Endometrium (tissue), 2 donors: ENCODE measurements at regions not wholly inside any gene's neighbourhood (a gene's known extent, or its start where the extent isn't known, plus 50 kb on each side); places are given as distances from the start of the nearest gene placed in this dataset.
A peak's percentile ranks its signal among the peaks of the same experiment; 100 is the strongest.
"Not testable (repeated sequence)": the region's sequence is repeated elsewhere in the genome, so short reads cannot be mapped to it uniquely, and the experiment has no call there.

Experiments used
- FAIRE-seq: peaks from 2 replicates; lab custom pipeline; 2012; peaks lifted over from hg19 to GRCh38; lab: Jason Lieb, UNC
- donor health status: control.
- donor health status: control.

DNA sequence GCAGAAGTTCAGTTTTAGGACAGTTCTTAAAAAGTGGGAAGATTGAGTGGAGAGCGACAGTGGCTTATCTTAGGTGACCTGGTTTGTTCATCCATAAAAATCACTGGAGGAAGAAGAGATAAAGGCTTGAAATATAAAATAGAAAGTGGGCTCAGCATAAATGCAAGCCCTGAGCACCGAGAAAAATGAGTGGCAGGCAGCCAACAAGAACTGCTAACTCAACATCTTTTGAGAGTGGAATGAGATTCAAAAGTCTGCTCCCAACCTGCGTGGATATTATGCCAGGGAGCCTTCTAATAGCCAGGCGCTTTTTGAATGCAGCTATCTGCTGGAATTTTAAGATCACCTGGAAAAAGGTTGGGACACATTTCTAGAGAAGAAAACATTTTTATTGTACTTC, 666.5 kb downstream of the FLRT2 start:
- FAIRE-seq = no peak

DNA sequence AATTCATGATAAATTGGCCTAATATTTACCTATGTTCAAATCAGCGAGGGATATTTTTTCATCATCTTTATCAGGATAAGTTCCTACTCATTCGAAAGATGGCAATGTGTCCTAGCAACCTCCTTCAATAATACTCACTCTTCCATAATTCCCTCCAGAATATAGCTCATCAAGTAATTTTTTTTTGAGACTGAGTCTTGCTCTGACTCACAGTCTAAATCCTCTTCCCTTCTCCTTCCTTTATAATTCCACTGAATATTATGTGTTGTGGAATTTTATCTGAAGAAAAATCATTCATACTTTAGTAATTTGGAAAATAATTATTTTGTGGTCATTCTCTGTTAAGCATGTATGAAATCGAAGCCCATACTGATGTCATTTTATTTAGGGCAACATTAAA, 663.8 kb downstream of the FLRT2 start:
- no peak for FAIRE-seq

DNA sequence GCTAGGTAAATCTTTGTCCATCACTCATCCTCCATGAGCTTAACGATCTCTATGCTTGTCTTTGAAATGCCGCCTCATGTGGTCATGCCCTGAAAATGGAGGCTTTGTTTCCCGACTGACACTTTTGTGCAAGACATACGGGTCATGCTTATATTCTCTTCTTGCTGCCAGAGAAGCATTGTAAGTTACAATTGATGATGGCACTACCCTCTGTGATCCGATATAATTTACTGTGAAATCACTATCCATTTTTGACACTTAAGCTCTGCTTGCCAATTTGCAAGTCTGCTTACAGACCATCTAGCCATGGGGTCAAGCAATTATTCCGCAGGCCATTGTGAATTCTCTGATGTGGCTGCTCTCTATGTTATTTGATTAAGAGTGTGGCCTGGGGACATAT, 650.0 kb downstream of the FLRT2 start:
- no peak for FAIRE-seq

DNA sequence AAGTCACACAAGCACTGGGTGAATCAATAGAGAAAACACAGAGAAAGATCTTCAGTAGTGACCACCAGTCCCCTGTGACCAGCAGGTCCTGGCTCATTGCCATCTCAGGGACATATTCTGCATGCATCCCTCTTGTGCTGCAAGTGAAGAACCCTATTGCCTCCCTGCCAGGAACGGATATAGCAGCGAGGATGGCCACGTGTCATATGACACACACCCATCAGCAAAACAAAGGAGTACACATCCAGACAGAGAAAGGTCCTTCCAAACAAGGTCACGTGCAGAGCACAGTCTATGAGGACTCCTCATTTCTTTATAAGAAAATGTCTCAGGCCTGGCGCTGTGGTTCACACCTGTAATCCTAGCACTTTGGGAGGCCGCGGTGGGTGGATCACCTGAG, 638.4 kb downstream of the FLRT2 start:
- no peak for FAIRE-seq

DNA sequence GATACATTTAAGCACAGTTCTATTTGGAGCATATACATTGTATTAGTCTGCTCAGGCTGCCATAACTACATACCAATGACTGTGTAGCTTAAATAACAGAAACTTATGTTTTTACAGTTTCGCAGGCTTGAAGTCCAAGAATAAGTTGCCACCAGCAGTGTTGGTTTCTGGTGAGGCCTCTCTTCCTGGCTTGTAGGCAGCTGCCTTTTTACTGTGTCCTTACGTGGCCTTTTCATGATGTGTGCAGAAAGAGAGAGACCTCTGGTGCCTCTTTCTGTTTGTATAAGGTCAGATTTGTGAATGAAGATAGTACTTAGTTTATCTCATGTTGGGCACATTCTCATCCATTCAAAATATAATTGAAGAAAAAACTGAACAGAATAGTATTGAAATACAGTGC, 636.6 kb downstream of the FLRT2 start:
- FAIRE-seq = no peak

DNA sequence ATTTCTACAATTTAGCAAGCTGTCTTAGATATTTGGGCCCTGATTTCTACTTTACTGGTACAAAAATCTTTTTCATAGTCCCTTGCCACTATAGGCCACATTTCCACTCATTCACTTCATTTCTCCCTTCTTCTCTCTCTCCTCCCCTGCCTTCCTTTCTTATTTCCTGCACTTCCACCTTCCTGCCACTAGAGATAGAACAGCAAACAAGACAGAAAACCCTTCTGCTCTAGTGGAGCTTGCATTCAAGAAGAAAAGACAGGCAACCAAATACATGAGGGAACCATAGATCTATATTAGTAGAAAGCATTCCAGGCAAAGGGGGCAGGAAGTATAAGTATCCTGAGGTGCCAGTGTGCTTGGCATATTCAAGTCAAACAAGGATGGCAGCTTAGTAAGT, 623.5 kb downstream of the FLRT2 start:
- no peak for FAIRE-seq

DNA sequence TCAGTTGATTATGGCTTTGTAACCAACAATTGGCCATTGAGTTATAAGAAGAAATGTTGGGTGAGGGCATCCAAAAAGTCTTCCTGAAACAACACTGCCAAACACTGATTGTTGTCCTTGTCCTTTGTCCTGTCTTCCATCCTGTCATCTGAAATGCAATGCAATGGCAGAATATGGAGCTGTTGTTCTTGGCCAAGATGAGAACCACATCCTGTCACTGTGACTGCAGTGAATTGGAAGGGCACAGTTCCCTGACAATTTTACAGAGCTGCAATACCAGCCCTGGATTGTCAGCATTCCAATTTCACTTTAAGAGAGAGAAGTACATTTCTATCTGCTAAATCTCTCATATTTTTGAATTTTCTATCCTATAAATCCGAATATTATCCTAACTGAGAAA, 613.3 kb downstream of the FLRT2 start:
- FAIRE-seq = no peak

DNA sequence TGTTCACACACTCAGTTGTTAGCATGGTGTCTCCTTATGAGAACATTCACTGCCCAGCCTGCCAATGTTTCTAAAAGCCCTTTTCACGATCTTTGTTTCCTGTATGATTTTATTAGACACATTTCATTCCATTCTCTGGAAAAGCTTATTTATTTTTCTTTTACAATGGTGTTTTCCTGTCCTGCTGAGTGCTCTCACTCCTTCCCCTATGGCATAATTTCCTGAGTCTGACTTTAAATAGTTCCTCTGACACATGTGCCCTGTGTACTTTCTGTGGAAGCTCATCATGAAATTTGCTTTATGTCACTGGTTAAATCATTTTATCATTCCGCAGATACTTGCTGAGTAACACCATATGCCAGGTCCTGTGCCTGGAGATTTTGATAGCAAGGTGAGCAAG, 612.0 kb downstream of the FLRT2 start:
- no peak for FAIRE-seq

DNA sequence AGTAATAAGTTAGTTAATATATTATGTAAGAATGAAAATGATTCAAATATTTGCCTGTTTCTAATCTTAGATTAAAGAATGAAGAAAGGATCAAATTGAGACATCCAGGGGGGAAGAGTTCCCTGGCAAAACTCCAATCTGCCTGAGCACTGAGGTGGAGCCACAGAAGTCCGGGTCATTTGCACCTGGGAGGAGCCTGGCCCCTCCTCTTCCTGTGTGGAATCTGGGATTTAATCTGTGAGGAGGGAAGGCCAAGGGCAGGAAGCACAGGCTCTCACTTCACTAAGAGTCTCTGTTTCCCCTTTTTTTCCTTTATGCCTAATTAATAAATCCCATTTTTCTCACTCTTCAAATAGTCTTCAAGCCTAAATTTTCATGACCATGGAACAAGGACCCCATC, 599.5 kb downstream of the FLRT2 start:
- FAIRE-seq = no peak

DNA sequence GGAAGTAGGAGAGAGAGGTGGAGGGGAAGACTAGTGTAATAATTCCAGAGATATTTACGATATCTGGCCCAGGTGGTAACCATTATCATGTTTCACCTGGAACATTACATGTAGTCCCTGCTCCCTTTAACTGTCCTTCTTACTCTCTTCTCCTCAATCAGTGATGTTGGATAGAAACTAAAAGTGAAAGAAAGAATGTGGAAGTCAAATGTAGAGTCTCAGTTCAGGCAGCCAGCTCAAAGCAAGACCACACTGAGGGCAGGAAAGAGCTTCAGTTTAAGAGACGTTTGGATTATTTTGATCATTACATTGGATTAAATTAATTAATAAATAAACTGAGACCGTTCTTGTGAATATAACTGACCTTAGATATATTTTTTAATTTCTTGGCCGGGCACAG, 594.4 kb downstream of the FLRT2 start:
- FAIRE-seq = no peak

DNA sequence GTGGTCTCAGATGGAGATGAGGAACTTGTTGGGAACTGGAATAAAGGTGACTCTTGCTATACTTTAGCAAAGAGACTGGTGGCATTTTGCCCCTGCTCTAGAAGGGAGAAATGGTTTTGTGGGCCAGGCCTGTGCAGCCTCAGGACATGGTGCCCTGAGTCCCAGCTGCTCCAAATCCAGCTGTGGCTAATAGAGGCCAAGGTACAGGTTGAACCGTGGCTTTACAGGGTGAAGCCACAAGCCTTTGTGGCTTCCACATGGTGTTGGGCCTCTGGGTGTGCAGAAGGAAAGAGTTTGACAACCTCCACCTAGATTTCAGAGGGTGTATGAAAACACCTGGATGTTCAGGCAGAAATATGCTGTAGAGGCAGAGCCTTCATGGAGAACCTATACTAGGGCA, 586.0 kb downstream of the FLRT2 start:
- FAIRE-seq = no peak

DNA sequence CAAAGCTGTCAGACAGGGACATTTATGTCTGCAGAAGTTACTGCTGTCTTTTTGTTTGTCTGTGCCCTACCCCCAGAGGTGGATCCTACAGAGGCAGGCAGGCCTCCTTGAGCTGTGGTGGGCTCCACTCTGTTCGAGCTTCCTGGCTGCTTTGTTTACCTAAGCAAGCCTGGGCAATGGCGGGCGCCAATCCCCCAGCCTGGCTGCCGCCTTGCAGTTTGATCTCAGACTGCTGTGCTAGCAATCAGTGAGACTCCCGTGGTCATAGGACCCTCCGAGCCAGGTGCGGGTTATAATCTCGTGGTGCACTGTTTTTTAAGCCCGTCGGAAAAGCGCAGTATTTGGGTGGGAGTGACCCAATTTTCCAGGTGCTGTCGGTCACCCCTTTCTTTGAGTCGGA, 580.9 kb downstream of the FLRT2 start:
- FAIRE-seq = not testable (repeated sequence)

DNA sequence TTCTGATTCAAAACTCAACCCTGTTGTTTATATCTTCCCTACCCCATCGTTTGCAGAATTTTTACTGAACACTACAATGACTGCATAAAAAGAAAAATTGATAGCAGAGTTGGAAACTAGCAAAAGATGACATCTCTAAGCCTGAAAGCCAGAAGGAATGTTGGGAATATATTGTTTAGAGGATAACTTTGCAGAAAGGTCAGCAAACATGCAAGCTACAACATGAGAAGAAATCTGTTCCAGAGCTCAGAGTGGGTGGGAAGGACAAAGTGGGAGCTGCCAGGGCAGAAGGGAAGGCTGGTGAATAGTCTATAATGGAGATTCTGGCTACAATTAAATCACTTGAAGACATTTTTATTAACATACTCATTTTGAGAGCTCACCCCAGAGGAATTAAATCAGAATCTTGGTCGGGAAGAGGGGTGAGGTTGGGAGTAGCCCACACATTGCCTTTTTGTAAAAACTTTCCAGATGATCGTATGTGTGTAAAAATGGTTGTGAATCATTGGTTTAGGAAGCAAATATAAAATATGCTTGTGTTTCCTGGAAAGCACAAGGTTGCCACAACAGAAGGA, 574.8 kb downstream of the FLRT2 start:
- FAIRE-seq = peak; percentile 99

DNA sequence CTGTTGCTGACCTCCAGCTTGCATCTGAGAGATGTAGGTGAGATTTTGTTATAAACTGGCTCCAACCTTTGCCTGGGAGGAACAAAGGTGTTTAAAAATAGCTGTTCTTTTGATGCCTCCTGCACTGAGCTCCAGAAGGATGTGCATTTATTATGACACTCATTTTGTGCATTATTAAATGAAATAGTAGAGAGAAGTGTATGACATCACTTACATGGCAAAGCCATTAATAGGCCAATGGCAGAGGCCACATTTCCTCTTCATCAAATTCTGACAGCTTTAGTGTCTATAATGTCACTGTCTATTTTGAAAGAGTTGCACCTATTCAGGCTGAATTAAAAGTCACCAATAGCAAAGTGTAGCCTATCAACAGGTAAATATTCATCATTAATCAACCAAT, 564.6 kb downstream of the FLRT2 start:
- FAIRE-seq = no peak

DNA sequence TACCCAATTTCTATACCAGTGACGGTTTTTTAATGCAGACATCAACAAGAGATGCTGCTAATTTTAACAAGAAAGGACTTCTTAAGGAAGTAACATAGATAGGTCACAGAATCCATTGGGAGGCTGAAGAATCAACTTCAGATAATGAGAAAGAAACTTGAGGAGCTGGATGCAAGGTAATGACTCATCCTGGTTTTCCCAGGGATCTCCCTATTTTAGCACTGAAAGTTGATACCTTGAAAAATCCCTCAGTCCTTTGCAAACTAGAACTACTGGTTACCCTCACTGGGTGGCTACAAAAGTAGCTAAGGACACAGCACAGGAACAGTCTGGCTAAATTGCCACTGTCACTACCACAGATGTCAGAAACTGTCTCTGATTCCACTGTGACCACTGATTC, 561.9 kb downstream of the FLRT2 start:
- no peak for FAIRE-seq

DNA sequence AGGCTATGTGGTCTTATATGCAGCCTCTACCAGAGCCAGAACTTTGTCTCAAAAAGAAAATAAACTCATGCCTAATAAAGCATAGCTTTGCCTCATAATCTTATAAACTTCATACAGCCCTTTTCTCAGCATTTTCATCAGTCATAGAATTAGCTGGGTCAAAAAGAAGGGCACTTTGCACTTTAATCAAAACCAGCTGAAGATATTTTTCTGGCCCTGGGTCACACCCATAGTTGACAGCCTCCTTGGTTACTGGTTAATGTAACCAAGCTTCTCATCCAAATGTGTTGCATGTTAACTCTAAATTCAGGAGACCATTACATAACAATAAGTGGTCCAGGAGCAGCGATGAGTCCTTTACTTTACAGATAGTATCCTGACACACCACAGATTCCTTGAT, 558.2 kb downstream of the FLRT2 start:
- peak; percentile 95 for FAIRE-seq

DNA sequence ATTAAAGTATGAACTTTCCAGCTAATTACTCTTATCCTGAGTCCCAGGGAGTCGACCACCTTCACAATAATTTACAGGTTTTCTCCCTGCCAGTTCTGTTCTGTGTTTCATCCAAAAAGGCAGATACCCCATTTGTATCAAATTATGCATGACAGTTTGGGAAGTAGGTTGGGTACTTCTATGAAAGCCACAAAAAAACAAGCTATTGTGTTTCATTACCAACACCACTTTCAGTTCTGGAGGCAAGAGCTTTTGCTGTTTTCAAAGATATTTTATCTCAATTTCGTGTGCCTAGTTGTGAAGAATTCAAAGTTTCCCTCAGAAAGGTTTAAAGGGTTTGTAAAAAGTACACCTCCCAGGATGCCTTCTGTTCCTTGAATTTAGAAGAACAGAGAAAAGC, 557.4 kb downstream of the FLRT2 start:
- FAIRE-seq = no peak

DNA sequence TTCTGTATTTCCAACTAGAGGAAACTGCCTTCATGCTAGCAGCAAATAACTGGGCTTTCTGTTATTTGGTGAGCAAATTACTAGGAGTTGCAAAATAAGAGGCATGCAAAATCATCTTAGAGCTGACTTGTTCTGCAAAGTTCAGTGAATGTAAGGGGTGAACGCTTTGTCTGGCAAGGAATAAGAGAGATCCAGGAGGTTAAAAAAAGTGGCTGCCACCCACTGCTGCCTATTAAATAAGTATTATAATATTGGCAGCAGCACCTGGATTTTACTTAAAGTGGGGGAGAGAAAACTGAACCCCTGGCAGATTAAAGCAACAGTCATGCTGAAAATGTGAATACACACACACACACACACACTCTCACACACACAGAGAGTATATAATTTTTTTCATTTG, 557.0 kb downstream of the FLRT2 start:
- no peak for FAIRE-seq

DNA sequence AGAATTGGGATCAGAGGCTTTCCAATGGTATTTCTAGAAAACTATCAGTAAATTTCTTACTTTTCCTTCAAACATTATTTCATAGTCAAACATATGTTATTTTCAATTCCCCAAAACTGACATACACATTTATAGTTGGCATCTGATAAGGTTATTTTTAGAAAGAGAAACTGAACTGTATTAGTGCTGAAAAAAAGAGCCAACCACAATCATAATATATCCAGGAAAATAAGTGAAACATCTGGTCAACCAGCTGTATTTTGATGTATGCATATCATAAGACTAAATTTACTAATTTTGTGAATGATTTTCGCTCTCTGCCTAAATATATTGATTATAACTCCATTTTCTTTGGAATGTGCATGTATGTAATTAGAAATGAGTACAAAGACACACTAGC, 554.2 kb downstream of the FLRT2 start:
- FAIRE-seq = no peak

DNA sequence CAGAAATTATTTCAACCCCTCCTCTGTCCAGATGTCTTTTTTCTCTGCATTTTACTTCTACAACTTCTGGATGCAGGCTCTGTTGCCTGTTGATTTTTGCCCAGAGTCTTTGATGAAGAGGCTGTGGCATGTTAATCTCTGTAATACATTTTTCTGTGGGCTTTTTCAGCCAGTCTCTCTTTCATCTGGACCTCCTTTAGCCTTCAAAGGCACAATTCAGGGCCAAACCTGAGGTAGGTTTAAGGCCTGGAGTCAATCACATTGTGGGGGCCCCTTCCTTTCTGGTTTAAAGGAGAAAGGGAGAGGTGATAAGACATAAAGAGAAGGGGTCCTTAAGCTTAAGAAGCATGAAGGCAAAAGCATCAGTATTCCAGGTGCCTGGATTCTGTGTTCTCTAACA, 553.7 kb downstream of the FLRT2 start:
- no peak for FAIRE-seq

DNA sequence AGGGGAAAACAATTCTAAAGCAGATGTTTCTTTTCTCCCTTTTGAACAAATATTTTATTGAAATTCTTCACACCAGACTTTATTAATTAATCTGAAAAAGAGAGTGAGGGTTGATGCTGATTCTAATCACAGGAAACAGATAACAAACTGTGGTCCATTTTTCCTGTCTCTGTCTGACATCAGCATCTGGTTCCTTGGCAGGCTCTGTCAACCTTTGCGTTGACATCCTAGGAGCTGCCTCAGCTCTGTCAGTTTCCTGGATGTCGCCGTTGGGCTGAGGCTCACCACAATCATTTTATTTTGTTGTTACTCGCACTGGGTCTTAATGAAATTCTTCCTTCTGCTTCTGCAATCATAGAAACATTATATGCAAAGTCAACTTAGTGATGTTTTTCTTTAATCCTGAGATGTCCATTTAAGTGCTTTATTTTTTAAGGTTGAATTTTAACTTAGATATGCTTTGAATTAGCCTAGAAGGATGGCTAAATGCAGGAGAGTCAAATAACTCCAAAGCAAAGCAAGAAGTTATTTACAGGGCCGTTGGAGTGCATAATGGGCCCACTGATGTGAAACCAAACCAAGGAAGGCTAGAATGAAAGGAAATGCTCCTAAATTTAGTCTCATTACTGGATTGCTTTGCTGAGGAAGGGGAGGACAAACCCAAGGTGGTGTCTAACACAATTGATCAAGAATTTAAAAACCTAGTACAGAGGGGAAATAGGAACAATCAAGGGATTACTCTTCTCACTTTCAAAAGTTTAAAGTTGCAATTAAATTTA, 542.4 kb downstream of the FLRT2 start:
- FAIRE-seq = no peak

DNA sequence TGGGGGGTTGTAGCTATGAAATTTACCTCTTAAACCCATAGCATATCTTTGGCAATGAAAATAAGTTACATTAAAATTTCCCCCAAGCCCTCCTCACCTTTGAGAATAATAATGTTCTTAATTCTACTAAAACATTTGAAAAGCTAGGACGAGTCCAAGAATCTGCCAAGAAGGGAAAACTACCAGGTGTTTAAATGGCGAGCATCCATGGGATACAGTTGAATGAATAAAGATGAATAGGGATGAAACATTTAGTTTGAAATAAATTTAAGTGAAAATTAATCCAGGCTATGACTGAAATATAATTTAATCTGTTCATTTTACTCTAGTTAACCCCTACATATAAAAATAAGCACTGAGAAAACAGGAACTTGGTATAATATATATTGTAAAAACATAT, 536.7 kb downstream of the FLRT2 start:
- FAIRE-seq = no peak

DNA sequence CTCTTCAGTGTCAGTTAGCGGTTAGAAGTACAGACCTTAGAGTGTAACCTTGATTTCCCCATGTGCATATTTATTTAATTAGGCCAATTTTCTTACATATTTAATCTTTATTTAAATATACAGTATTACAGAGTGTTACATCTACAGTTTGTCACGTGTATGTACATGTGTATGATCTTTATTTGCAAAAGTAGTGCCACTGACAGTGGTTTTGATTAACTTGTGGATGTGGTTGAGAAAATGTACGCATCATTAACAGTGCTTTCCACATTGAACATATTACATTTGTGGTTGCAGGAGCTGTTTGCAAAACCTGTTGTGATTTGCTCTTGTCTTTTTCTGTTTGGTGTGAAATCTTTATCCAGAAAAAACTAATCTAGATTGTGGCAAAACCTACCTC, 535.5 kb downstream of the FLRT2 start:
- no peak for FAIRE-seq

DNA sequence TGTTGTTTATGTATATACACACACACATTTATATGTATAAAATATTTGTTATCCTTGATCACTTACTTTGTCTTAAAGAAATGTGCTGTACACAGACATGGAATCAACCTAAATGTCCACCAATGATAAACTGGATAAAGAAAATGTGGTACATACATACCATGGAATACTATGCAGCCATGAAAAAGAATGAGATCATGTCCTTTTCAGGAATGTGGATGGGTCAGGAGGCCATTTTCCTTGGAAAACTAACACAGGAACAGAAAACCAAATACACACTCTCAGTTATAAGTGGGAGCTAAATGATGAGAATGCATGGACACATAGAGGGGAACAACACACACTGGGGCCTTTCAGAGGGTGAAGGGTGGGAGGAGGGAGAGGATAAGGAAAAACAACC, 534.7 kb downstream of the FLRT2 start:
- not testable (repeated sequence) for FAIRE-seq
